Fibroblast of gingiva (primary cell): ENCODE measurements at regions not wholly inside any gene's neighbourhood (a gene's known extent, or its start where the extent isn't known, plus 50 kb on each side); places are given as distances from the start of the nearest gene placed in this dataset.

Source experiments
- DNase-seq: peaks from one replicate; pipeline ENCODE4 v3.0.0-alpha.2; 2011; ENCODE audit warnings: low read depth

DNA sequence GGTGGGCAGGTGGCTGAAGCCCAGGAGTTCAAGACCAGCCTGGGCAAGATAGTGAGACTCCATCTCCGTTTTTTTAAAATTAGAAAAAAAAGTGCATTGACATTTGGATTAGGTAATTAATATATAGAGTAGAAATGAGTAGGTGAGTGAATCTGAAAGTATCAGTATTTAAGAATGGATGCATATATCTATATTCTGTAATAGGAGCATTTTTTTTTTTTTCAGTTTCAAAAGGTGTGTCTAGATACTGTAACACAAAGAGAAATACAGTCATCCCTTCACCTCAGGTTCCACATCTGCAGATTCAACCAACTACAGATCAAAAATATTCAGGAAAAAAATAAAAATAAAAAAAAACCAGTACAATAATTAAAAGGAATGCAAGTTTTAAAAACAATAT is 50.8 kb downstream of the RBM27 start:
- DNase-seq: no peak

GRCh38 chr5:146273109-146273508 is 65.5 kb upstream of the POU4F3 start:
- DNase-seq: no peak

- peak; percentile 46 for DNase-seq
Observed at GRCh38 chr5:146283344-146283761, 55.3 kb upstream of the POU4F3 start.

DNA sequence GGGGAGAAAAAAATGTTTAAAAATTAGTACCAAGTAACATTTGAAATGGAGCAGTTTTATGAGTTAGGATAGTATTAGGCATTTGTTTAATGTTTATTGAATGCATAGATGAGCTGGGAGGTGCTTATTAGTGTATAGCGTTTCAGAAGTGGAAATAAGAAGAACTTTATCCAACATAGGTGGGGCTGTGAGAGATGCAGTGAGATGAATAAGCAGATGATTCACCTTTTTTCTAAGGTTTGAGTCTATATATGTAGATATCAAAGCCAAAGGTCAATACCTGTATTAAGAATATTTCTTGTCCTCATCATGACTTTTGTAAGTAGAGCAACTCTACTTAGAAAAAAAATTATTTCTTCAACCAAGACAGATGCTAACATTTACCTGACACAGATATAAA is 54.6 kb upstream of the POU4F3 start:
- no peak for DNase-seq
